NB4 (cell line): ENCODE measurements at regions not wholly inside any gene's neighbourhood (a gene's known extent, or its start where the extent isn't known, plus 50 kb on each side); places are given as distances from the start of the nearest gene placed in this dataset.
"Not testable (repeated sequence)": the region's sequence is repeated elsewhere in the genome, so short reads cannot be mapped to it uniquely, and the experiment has no call there.

Source experiments
- DNase-seq: peaks from one replicate; pipeline ENCODE4 v3.0.0; 2010; ENCODE audit warnings: low read depth
- H3K4me3 ChIP-seq: one replicate; pipeline ENCODE4 v1.5.1; 2011; ENCODE audit warnings: mild to moderate bottlenecking, low read depth, low read length, moderate library complexity
- MYC ChIP-seq: IDR thresholded peaks from 2 replicates; pipeline ENCODE4 v1.6.1; 2011; ENCODE audit warnings: low read depth, low read length
- POLR2A ChIP-seq: IDR thresholded peaks from 2 replicates; pipeline ENCODE4 v1.6.1; 2011; ENCODE audit warnings: mild to moderate bottlenecking; ENCODE audit not compliant: insufficient read length; ENCODE audit errors: extremely low read depth
- TF ChIP-seq, protein P1 (sequence below): IDR thresholded peaks from 2 replicates; pipeline ENCODE4 v1.6.1; 2011; ENCODE audit warnings: low read depth, low read length
- TF ChIP-seq, protein P2 (sequence below): IDR thresholded peaks from one replicate; pipeline ENCODE4 v1.5.1; 2012; ENCODE audit warnings: low read depth, low read length

DNA sequence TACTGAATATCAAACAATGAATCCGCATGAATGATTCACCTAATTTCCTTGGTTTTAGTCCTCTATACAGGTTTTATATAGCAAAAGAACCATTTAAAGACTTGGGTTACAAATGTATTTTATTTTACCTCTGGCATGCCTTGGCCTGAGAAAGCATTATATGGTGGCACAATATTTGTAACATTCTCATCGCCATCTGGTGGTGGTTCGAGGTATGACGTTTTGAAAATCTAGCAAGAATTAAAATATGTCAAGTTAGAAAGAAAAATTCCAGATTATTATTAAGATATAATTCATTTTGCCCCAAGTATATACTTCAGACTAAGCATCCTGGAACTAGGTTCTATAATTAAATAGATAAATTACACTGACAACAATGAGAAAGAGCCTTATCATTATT lies 445.9 kb downstream of the ZNF33B start:
- H3K4me3 ChIP-seq, result not testable (repeated sequence)
- peak; percentile 13 for DNase-seq

- not testable (repeated sequence) for DNase-seq, H3K4me3 ChIP-seq
Measured at GRCh38 chr10:42187501-42188195, 450.7 kb downstream of the ZNF33B start.

- DNase-seq, result peak; percentile 21
Measured at GRCh38 chr10:42177793-42178689, 460.3 kb downstream of the ZNF33B start.

GRCh38 chr10:42177077-42177792 lies 461.1 kb downstream of the ZNF33B start:
- TF ChIP-seq POLR2A, result no peak
- no peak for TF ChIP-seq MYC
- TF ChIP-seq, protein P1, sequence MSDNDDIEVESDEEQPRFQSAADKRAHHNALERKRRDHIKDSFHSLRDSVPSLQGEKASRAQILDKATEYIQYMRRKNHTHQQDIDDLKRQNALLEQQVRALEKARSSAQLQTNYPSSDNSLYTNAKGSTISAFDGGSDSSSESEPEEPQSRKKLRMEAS, result no peak
- TF ChIP-seq, protein P2, sequence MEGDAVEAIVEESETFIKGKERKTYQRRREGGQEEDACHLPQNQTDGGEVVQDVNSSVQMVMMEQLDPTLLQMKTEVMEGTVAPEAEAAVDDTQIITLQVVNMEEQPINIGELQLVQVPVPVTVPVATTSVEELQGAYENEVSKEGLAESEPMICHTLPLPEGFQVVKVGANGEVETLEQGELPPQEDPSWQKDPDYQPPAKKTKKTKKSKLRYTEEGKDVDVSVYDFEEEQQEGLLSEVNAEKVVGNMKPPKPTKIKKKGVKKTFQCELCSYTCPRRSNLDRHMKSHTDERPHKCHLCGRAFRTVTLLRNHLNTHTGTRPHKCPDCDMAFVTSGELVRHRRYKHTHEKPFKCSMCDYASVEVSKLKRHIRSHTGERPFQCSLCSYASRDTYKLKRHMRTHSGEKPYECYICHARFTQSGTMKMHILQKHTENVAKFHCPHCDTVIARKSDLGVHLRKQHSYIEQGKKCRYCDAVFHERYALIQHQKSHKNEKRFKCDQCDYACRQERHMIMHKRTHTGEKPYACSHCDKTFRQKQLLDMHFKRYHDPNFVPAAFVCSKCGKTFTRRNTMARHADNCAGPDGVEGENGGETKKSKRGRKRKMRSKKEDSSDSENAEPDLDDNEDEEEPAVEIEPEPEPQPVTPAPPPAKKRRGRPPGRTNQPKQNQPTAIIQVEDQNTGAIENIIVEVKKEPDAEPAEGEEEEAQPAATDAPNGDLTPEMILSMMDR, result no peak
- no peak overlapping the region for H3K4me3 ChIP-seq
- peak; percentile 0 for DNase-seq

More at GRCh38 chr10:42177793-42178689, 460.3 kb downstream of the ZNF33B start:
- not testable (repeated sequence) for H3K4me3 ChIP-seq

GRCh38 chr10:42150428-42151061 lies 487.8 kb downstream of the ZNF33B start:
- no peak for DNase-seq
- no peak overlapping the region for H3K4me3 ChIP-seq
- TF ChIP-seq, protein P2, result no peak
- TF ChIP-seq MYC (no peak), POLR2A (no peak)
- TF ChIP-seq, protein P1, result no peak

DNA sequence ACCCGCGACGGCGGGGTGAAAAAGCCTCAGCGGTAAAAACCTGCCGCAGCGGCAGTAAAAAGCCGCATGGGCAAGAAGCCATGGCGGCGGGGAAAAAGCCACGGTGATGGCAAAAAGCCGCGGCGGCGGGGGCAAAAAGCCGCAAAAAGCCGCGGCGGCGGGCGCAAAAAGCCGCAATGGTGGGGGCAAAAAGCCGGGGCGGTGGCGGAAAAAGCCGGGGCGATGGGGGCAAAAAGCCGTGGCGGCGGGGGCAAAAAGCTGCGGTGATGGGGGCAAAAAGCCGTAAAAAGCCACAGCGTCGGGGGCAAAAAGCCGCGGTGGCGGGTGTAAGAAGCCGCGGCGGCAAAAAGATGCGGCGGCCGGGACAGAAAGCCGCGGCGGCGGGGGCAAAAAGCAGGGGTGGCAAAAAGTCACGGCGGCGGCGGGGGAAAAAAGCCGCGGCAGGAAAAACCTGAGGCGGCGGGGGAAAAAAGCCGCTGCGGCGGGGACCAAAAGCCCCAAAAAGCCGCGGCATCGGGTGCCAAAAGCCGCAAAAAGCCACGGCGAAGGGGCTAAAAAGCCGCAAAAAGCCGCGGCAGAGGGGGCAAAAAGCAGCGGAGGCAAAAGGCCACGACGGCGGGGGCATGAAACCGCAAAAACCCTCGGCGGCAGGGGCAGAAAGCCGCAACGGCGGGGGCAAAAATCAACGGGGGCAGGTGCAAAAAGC lies 488.5 kb downstream of the ZNF33B start:
- H3K4me3 ChIP-seq, result no peak overlapping the region
- TF ChIP-seq POLR2A, result no peak
- TF ChIP-seq, protein P2, result no peak
- TF ChIP-seq, protein P1, result no peak
- no peak for DNase-seq
